Smooth muscle cell (in vitro differentiated cells): ENCODE measurements at regions not wholly inside any gene's neighbourhood (a gene's known extent, or its start where the extent isn't known, plus 50 kb on each side); places are given as distances from the start of the nearest gene placed in this dataset.

Source experiments
- DNase-seq: peaks from one replicate; lab custom pipeline; 2025; ENCODE audit not compliant: unreplicated experiment; lab: John Stamatoyannopoulos, UW
- H2AFZ ChIP-seq: fragments of 200-600 bp; sonication (generic); 2 replicates; pipeline ENCODE4 v1.6.0; 2016; ENCODE audit warnings: antibody characterized with exemption, low read depth, mild to moderate bottlenecking
- H3F3A ChIP-seq: fragments of 200-600 bp; sonication (generic); 2 replicates; pipeline ENCODE4 v1.6.0; 2017; ENCODE audit warnings: antibody characterized with exemption, low read depth
- H3K27ac ChIP-seq: fragments of 200-600 bp; sonication (generic); 2 replicates; pipeline ENCODE4 v1.5.1; 2016; ENCODE audit warnings: low read depth, mild to moderate bottlenecking
- H3K27me3 ChIP-seq: fragments of 200-600 bp; sonication (generic); 2 replicates; pipeline ENCODE4 v1.6.1; 2016; ENCODE audit warnings: low read depth, mild to moderate bottlenecking
- H3K36me3 ChIP-seq: fragments of 200-600 bp; sonication (generic); 2 replicates; pipeline ENCODE4 v1.5.1; 2016; ENCODE audit warnings: low read depth
- H3K4me1 ChIP-seq: fragments of 200-600 bp; sonication (generic); 2 replicates; pipeline ENCODE4 v1.5.1; 2016; ENCODE audit warnings: low read depth
- H3K4me2 ChIP-seq: fragments of 200-600 bp; sonication (generic); 2 replicates; pipeline ENCODE4 v1.6.0; 2016; ENCODE audit warnings: mild to moderate bottlenecking
- H3K4me3 ChIP-seq: fragments of 200-600 bp; sonication (generic); 2 replicates; pipeline ENCODE4 v1.5.1; 2016; ENCODE audit warnings: mild to moderate bottlenecking
- H3K79me2 ChIP-seq: fragments of 200-600 bp; sonication (generic); 2 replicates; pipeline ENCODE4 v1.6.0; 2016; ENCODE audit warnings: low read depth, mild to moderate bottlenecking
- H3K9ac ChIP-seq: fragments of 200-600 bp; sonication (generic); 2 replicates; pipeline ENCODE4 v1.6.0; 2016; ENCODE audit warnings: low read depth
- H3K9me3 ChIP-seq: fragments of 200-600 bp; sonication (generic); replicated peaks from 2 replicates; pipeline ENCODE4 v1.5.1; 2016; ENCODE audit warnings: low read depth
- H4K20me1 ChIP-seq: fragments of 200-600 bp; sonication (generic); 2 replicates; pipeline ENCODE4 v1.6.0; 2016; ENCODE audit warnings: low read depth
- CTCF ChIP-seq: fragments of 200-600 bp; sonication (generic); IDR thresholded peaks from 2 replicates; pipeline ENCODE4 v1.5.1; 2017; ENCODE audit warnings: borderline replicate concordance, mild to moderate bottlenecking, antibody characterized with exemption; ENCODE audit not compliant: insufficient read depth, poor library complexity, severe bottlenecking
- WGBS: methylation state at CpG from one replicate; pipeline ENCODE4 v1.1.7; 2016; ENCODE audit warnings: low lambda C conversion rate; 5-methylcytosine and 5-hydroxymethylcytosine counted together

- no peak overlapping the region for H3K4me2 ChIP-seq
- no peak overlapping the region for H3K27ac ChIP-seq
- H2AFZ ChIP-seq, result no peak overlapping the region
- H4K20me1 ChIP-seq, result no peaks in the 10 kb centered on the region
- TF ChIP-seq CTCF, result no peak
- H3K36me3 ChIP-seq, result no peaks in the 10 kb centered on the region
- H3K27me3 ChIP-seq, result no peaks in the 10 kb centered on the region
- no peaks in the 10 kb centered on the region for H3K4me1 ChIP-seq
- H3K9me3 ChIP-seq, result peaks cover 3% of the 10 kb centered on the region
- no peak for DNase-seq
- no peak overlapping the region for H3K9ac ChIP-seq
- H3F3A ChIP-seq, result no peaks in the 10 kb centered on the region
- H3K79me2 ChIP-seq, result no peaks in the 10 kb centered on the region
- no peak overlapping the region for H3K4me3 ChIP-seq
These were observed 734.6 kb downstream of the GLUD2 start for GRCh38 chrX:121781991-121782390.

- Histone ChIP-seq H3K27ac (no peak overlapping the region), H3F3A (no peaks in the 10 kb centered on the region), H3K4me3 (no peak overlapping the region), H3K4me2 (no peak overlapping the region), H3K4me1 (no peaks in the 10 kb centered on the region), H3K79me2 (no peaks in the 10 kb centered on the region), H3K36me3 (no peaks in the 10 kb centered on the region), H3K27me3 (no peaks in the 10 kb centered on the region), H2AFZ (no peak overlapping the region), H4K20me1 (no peaks in the 10 kb centered on the region), H3K9ac (no peak overlapping the region), H3K9me3 (peaks cover 3% of the 10 kb centered on the region)
- TF ChIP-seq CTCF, result no peak
- 49% methylated on average over 2 of the region's 2 CpGs for WGBS
- DNase-seq, result no peak
These were observed 735.1 kb downstream of the GLUD2 start for GRCh38 chrX:121782544-121782943.

- H3K36me3 ChIP-seq, result no peaks in the 10 kb centered on the region
These were observed 735.6 kb downstream of the GLUD2 start for GRCh38 chrX:121782976-121783375.

More at GRCh38 chrX:121782976-121783375, 735.6 kb downstream of the GLUD2 start:
- Histone ChIP-seq H3K27me3 (no peaks in the 10 kb centered on the region), H3K4me3 (no peak overlapping the region), H3F3A (no peaks in the 10 kb centered on the region), H3K27ac (no peak overlapping the region), H3K79me2 (no peaks in the 10 kb centered on the region), H3K4me1 (no peaks in the 10 kb centered on the region), H3K4me2 (no peak overlapping the region), H3K9me3 (peaks cover 3% of the 10 kb centered on the region), H2AFZ (no peak overlapping the region), H3K9ac (no peak overlapping the region), H4K20me1 (no peaks in the 10 kb centered on the region)
- 74% methylated on average over 3 of the region's 3 CpGs for WGBS
- no peak for DNase-seq
- no peak for TF ChIP-seq CTCF
